DMS79 treated with DMSO at 0.1 percent for 48 hours (cell line): ENCODE measurements at regions not wholly inside any gene's neighbourhood (a gene's known extent, or its start where the extent isn't known, plus 50 kb on each side); places are given as distances from the start of the nearest gene placed in this dataset.

Experiments
- DNase-seq: peaks from one replicate; lab custom pipeline; 2025; lab: John Stamatoyannopoulos, UW

- DNase-seq, result peak; percentile 9
Observed at GRCh38 chr1:110765640-110766335, 91.0 kb upstream of the KCNA3 start.

- DNase-seq, result no peak
Observed at GRCh38 chr1:110763149-110763548, 88.4 kb upstream of the KCNA3 start.

- no peak for DNase-seq
Observed at GRCh38 chr1:110760321-110760720, 85.6 kb upstream of the KCNA3 start.

- DNase-seq, result no peak
Observed at GRCh38 chr1:110756506-110756905, 81.8 kb upstream of the KCNA3 start.

GRCh38 chr1:110752941-110753725 lies 78.4 kb upstream of the KCNA3 start:
- no peak for DNase-seq

- DNase-seq, result no peak
Observed at GRCh38 chr1:110750562-110750961, 75.8 kb upstream of the KCNA3 start.

GRCh38 chr1:110749960-110750359 lies 75.2 kb upstream of the KCNA3 start:
- no peak for DNase-seq

- DNase-seq, result no peak
Observed at GRCh38 chr1:110746644-110747259, 72.0 kb upstream of the KCNA3 start.

GRCh38 chr1:110743397-110743796 lies 68.7 kb upstream of the KCNA3 start:
- no peak for DNase-seq

- DNase-seq, result no peak
Observed at GRCh38 chr1:110736900-110737605, 62.3 kb upstream of the KCNA3 start.

GRCh38 chr1:110734133-110734680 lies 59.5 kb upstream of the KCNA3 start:
- DNase-seq, result no peak

- DNase-seq, result no peak
Observed at GRCh38 chr1:110731529-110731928, 56.8 kb upstream of the KCNA3 start.

GRCh38 chr1:110728388-110729001 lies 53.8 kb upstream of the KCNA3 start:
- DNase-seq, result no peak

- DNase-seq, result no peak
Observed at GRCh38 chr1:110727246-110727645, 52.5 kb upstream of the KCNA3 start.

- no peak for DNase-seq
Observed at GRCh38 chr1:110726755-110727154, 52.0 kb upstream of the KCNA3 start.
